Right forelimb (tissue), 1 donor: ENCODE measurements at regions not wholly inside any gene's neighbourhood (a gene's known extent, or its start where the extent isn't known, plus 50 kb on each side); places are given as distances from the start of the nearest gene placed in this dataset.
"Not testable (repeated sequence)": the region's sequence is repeated elsewhere in the genome, so short reads cannot be mapped to it uniquely, and the experiment has no call there.

Experiments
- DNase-seq: peaks from one replicate; pipeline ENCODE4 v3.0.0-alpha.2; 2018

GRCh38 chr2:60226943-60227342, 326.5 kb downstream of the BCL11A start:
- DNase-seq = no peak

GRCh38 chr2:60226191-60226590, 327.3 kb downstream of the BCL11A start:
- DNase-seq = no peak

- no peak for DNase-seq
Measured at GRCh38 chr2:60223859-60224258, 329.6 kb downstream of the BCL11A start.

- no peak for DNase-seq
Measured at GRCh38 chr2:60221098-60221497, 332.4 kb downstream of the BCL11A start.

- no peak for DNase-seq
Measured at GRCh38 chr2:60219536-60219935, 333.9 kb downstream of the BCL11A start.

GRCh38 chr2:60216452-60216995, 336.9 kb downstream of the BCL11A start:
- no peak for DNase-seq

GRCh38 chr2:60215386-60215901, 338.0 kb downstream of the BCL11A start:
- no peak for DNase-seq

GRCh38 chr2:60214626-60214875, 338.9 kb downstream of the BCL11A start:
- no peak for DNase-seq

- DNase-seq = no peak
Measured at GRCh38 chr2:60213865-60214625, 339.4 kb downstream of the BCL11A start.

GRCh38 chr2:60212181-60212945, 341.1 kb downstream of the BCL11A start:
- DNase-seq = no peak

- not testable (repeated sequence) for DNase-seq
Measured at GRCh38 chr2:60189006-60189405, 364.4 kb downstream of the BCL11A start.

GRCh38 chr2:60175290-60175689, 378.2 kb downstream of the BCL11A start:
- no peak for DNase-seq

- no peak for DNase-seq
Measured at GRCh38 chr2:60174146-60174545, 379.3 kb downstream of the BCL11A start.

GRCh38 chr2:60172801-60173200, 380.7 kb downstream of the BCL11A start:
- DNase-seq = no peak

- no peak for DNase-seq
Measured at GRCh38 chr2:60170272-60170671, 383.2 kb downstream of the BCL11A start.

- no peak for DNase-seq
Measured at GRCh38 chr2:60168247-60168646, 385.2 kb downstream of the BCL11A start.

- no peak for DNase-seq
Measured at GRCh38 chr2:60167089-60167488, 386.4 kb downstream of the BCL11A start.

- DNase-seq = no peak
Measured at GRCh38 chr2:60163691-60164090, 389.8 kb downstream of the BCL11A start.

- no peak for DNase-seq
Measured at GRCh38 chr2:60159519-60159918, 393.9 kb downstream of the BCL11A start.

GRCh38 chr2:60158262-60158661, 395.2 kb downstream of the BCL11A start:
- no peak for DNase-seq

- DNase-seq = no peak
Measured at GRCh38 chr2:60157283-60157682, 396.2 kb downstream of the BCL11A start.

GRCh38 chr2:60154142-60154541, 399.3 kb downstream of the BCL11A start:
- DNase-seq = no peak

- DNase-seq = no peak
Measured at GRCh38 chr2:60152226-60152833, 401.1 kb downstream of the BCL11A start.

- no peak for DNase-seq
Measured at GRCh38 chr2:60149176-60149575, 404.3 kb downstream of the BCL11A start.
